ENCODE measurements at regions not wholly inside any gene's neighbourhood (a gene's known extent, or its start where the extent isn't known, plus 50 kb on each side); places are given as distances from the start of the nearest gene placed in this dataset.

- WGBS, 2 experiments (ENCODE audit: extremely low coverage in 2 of 2, insufficient read length in 1 of 2), result no CpG with 5 or more reads among the region's 3 CpGs
- Histone ChIP-seq H4K20me1 (ENCODE audit: insufficient read depth, low read length) (no peaks in the 10 kb centered on the region), H3K9me1 (ENCODE audit: insufficient read depth, low read length) (peaks cover 12% of the 10 kb centered on the region; the same call in 1 of the 2 replicates), H2AK5ac (ENCODE audit: low read depth, low read length) (peak overlapping the region; percentile 74; the same call in 1 of the 2 replicates), H2BK15ac (ENCODE audit: low read depth, low read length) (no peak overlapping the region), H3K4ac (ENCODE audit: low read depth, low read length) (no peak overlapping the region), H4K91ac (ENCODE audit: insufficient read depth, low read depth, low read length) (no peak overlapping the region), H3K9ac (ENCODE audit: low read depth, low read length) (no peak overlapping the region), H3K27ac (ENCODE audit: insufficient read depth, low read length) (no peak overlapping the region), H4K5ac (ENCODE audit: low read depth, low read length) (no peak overlapping the region), H3K4me2 (ENCODE audit: low read depth, low read length) (no peak overlapping the region), H3K18ac (ENCODE audit: low read depth, low read length) (no peak overlapping the region), H3K36me3 (ENCODE audit: control insufficient read depth, insufficient read depth, low read length) (no peaks in the 10 kb centered on the region), H3K79me1 (ENCODE audit: low read depth in 1 of 2, low read length in 2 of 2) (no peaks in the 10 kb centered on the region; a peak in 1 of 4 replicates), H3K14ac (replicated peaks; ENCODE audit: low read depth, low read length) (no peak overlapping the region), H2BK120ac (ENCODE audit: low read depth, low read length) (no peak overlapping the region), H3K4me1 (ENCODE audit: control insufficient read depth, insufficient read depth, low read length) (peaks cover 7% of the 10 kb centered on the region), H2AFZ (replicated peaks; ENCODE audit: low read length, poor library complexity) (no peak overlapping the region), H2AK9ac (replicated peaks; ENCODE audit: low read depth, low read length, poor library complexity) (no peak overlapping the region), H3K23ac (ENCODE audit: low read depth, low read length) (no peak overlapping the region), H3K27me3 (ENCODE audit: control insufficient read depth, insufficient read depth, low read length) (no peaks in the 10 kb centered on the region), H3K9me3 (ENCODE audit: control insufficient read depth, insufficient read depth, low read length) (peaks cover 10% of the 10 kb centered on the region), H4K8ac (ENCODE audit: low read depth in 2 of 2, low read length in 2 of 2) (no peak overlapping the region), H2BK20ac (ENCODE audit: low read depth, low read length) (no peak overlapping the region), H3K56ac (ENCODE audit: extremely low read depth, insufficient read depth, low read length) (no peak overlapping the region), H2BK5ac (ENCODE audit: low read depth, low read length, poor library complexity, severe bottlenecking) (no peak overlapping the region), H3K4me3 (ENCODE audit: insufficient read depth, low read depth, low read length) (no peak overlapping the region)
- ChIA-PET CTCF (no interaction called here), POLR2A (ENCODE audit: unreplicated experiment) (no interaction called here)
- dilution Hi-C loops (cut with HindIII; ENCODE audit: low sequenced_read_pairs, unreplicated experiment) (no loop called here), in situ Hi-C loops (cut with MboI; ENCODE audit: low sequenced_read_pairs) (no loop called here), intact Hi-C loops (cut with micrococcal nuclease) (no loop called here)
- BruUV-seq (replicated peaks), result no TSS peak
- TF ChIP-seq CEBPB (IDR thresholded peaks at IDR 0.05; ENCODE audit: low read depth, low read length) (no peak), MXI1 (IDR thresholded peaks at IDR 0.05; ENCODE audit: borderline replicate concordance, low read depth, low read length) (no peak), SMC3 (IDR thresholded peaks at IDR 0.05; ENCODE audit: low read depth, low read length) (no peak), RFX5 (IDR thresholded peaks at IDR 0.05; ENCODE audit: low read depth, low read length) (no peak), POLR2A (IDR thresholded peaks at IDR 0.05; ENCODE audit: low read depth, low read length) (no peak), RAD21 (IDR thresholded peaks at IDR 0.05; ENCODE audit: low read length) (no peak), NFE2L2 (IDR thresholded peaks at IDR 0.05; ENCODE audit: low read depth, low read length) (no peak), MAZ (IDR thresholded peaks at IDR 0.05; ENCODE audit: borderline replicate concordance, low read depth, low read length) (no peak), CTCF (conservative IDR thresholded peaks at IDR 0.05; ENCODE audit: low read depth, low read length) (no peak), BHLHE40 (IDR thresholded peaks at IDR 0.05; ENCODE audit: low read depth, low read length) (no peak), FOS (IDR thresholded peaks at IDR 0.05; ENCODE audit: low read depth, low read length) (no peak), RCOR1 (IDR thresholded peaks at IDR 0.05; ENCODE audit: insufficient replicate concordance, low read length) (no peak), CHD1 (IDR thresholded peaks at IDR 0.05; ENCODE audit: low read depth, low read length) (no peak), ELK1 (IDR thresholded peaks at IDR 0.05; ENCODE audit: borderline replicate concordance, low read depth, low read length) (no peak), MAFK (IDR thresholded peaks at IDR 0.05; ENCODE audit: low read depth, low read length) (no peak)
- TF ChIP-seq, protein P1, sequence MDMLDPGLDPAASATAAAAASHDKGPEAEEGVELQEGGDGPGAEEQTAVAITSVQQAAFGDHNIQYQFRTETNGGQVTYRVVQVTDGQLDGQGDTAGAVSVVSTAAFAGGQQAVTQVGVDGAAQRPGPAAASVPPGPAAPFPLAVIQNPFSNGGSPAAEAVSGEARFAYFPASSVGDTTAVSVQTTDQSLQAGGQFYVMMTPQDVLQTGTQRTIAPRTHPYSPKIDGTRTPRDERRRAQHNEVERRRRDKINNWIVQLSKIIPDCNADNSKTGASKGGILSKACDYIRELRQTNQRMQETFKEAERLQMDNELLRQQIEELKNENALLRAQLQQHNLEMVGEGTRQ (IDR thresholded peaks at IDR 0.05; ENCODE audit: low read depth, low read length), result no peak
- no peak for DNase-seq
- no peak for ATAC-seq (ENCODE audit: low read depth)
These were observed 72.6 kb downstream of the MYEOV start for GRCh38 chr11:69366591-69366990.

Measured in IMR-90 (cell line).